ENCODE measurements at regions not wholly inside any gene's neighbourhood (a gene's known extent, or its start where the extent isn't known, plus 50 kb on each side); places are given as distances from the start of the nearest gene placed in this dataset.

DNA sequence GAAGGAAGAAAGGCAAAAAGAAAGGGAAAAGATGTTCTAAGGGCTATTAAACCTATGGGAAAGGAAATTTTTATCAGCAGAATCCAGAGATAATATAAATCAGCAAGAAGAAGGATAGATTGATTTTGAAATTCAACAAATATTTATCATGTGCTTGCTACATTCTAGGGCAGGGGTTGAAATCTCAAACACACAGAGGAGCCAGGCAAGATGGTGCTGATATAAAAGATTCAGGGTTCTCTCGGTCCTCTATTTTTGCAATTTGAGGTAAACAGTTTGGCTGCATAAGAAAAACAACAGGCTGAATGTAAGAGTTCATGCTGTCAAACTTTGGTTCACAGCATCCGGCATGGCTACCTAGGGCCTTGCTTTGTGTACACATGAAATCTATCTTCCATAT, 109.6 kb upstream of the BMP2 start:
- TF ChIP-seq, protein P1, sequence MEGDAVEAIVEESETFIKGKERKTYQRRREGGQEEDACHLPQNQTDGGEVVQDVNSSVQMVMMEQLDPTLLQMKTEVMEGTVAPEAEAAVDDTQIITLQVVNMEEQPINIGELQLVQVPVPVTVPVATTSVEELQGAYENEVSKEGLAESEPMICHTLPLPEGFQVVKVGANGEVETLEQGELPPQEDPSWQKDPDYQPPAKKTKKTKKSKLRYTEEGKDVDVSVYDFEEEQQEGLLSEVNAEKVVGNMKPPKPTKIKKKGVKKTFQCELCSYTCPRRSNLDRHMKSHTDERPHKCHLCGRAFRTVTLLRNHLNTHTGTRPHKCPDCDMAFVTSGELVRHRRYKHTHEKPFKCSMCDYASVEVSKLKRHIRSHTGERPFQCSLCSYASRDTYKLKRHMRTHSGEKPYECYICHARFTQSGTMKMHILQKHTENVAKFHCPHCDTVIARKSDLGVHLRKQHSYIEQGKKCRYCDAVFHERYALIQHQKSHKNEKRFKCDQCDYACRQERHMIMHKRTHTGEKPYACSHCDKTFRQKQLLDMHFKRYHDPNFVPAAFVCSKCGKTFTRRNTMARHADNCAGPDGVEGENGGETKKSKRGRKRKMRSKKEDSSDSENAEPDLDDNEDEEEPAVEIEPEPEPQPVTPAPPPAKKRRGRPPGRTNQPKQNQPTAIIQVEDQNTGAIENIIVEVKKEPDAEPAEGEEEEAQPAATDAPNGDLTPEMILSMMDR (IDR thresholded peaks at IDR 0.05; ENCODE audit: low read depth, low read length) = no peak
- TF ChIP-seq, protein P2, sequence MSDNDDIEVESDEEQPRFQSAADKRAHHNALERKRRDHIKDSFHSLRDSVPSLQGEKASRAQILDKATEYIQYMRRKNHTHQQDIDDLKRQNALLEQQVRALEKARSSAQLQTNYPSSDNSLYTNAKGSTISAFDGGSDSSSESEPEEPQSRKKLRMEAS (IDR thresholded peaks at IDR 0.05; ENCODE audit: low read depth, low read length) = no peak
- TF ChIP-seq POLR2A (IDR thresholded peaks at IDR 0.05; ENCODE audit: extremely low read depth, insufficient read length) = no peak
- TF ChIP-seq MYC (IDR thresholded peaks at IDR 0.05; ENCODE audit: low read depth, low read length) = no peak

Measured in NB4 (cell line).